Epidermal melanocyte (primary cell): ENCODE measurements at regions not wholly inside any gene's neighbourhood (a gene's known extent, or its start where the extent isn't known, plus 50 kb on each side); places are given as distances from the start of the nearest gene placed in this dataset.

ENCODE experiments used
- DNase-seq: peaks from one replicate; pipeline ENCODE4 v3.0.0; 2011; ENCODE audit warnings: low spot score; ENCODE audit not compliant: insufficient read length

GRCh38 chr5:116765441-116765840 lies 190.8 kb upstream of the SEMA6A start:
- DNase-seq: no peak

- no peak for DNase-seq
Measured at GRCh38 chr5:116764941-116765340, 190.3 kb upstream of the SEMA6A start.

GRCh38 chr5:116763987-116764866 lies 189.6 kb upstream of the SEMA6A start:
- DNase-seq: no peak

GRCh38 chr5:116759860-116760640 lies 185.4 kb upstream of the SEMA6A start:
- DNase-seq: no peak

- no peak for DNase-seq
Measured at GRCh38 chr5:116757326-116757725, 182.7 kb upstream of the SEMA6A start.

GRCh38 chr5:116756531-116756930 lies 181.9 kb upstream of the SEMA6A start:
- DNase-seq: no peak

GRCh38 chr5:116754556-116754955 lies 179.9 kb upstream of the SEMA6A start:
- DNase-seq: no peak

GRCh38 chr5:116751684-116752083 lies 177.1 kb upstream of the SEMA6A start:
- DNase-seq: no peak

GRCh38 chr5:116750631-116751580 lies 176.3 kb upstream of the SEMA6A start:
- no peak for DNase-seq

- DNase-seq: no peak
Measured at GRCh38 chr5:116747881-116748280, 173.3 kb upstream of the SEMA6A start.

GRCh38 chr5:116746668-116747067 lies 172.0 kb upstream of the SEMA6A start:
- DNase-seq: no peak

GRCh38 chr5:116740771-116741170 lies 166.1 kb upstream of the SEMA6A start:
- no peak for DNase-seq

GRCh38 chr5:116739571-116739970 lies 164.9 kb upstream of the SEMA6A start:
- DNase-seq: no peak

- DNase-seq: no peak
Measured at GRCh38 chr5:116738615-116739261, 164.1 kb upstream of the SEMA6A start.

GRCh38 chr5:116738239-116738614 lies 163.6 kb upstream of the SEMA6A start:
- DNase-seq: no peak

GRCh38 chr5:116736671-116737070 lies 162.0 kb upstream of the SEMA6A start:
- DNase-seq: no peak

GRCh38 chr5:116733991-116734975 lies 159.7 kb upstream of the SEMA6A start:
- DNase-seq: no peak

- no peak for DNase-seq
Measured at GRCh38 chr5:116732591-116732990, 158.0 kb upstream of the SEMA6A start.

GRCh38 chr5:116731432-116731831 lies 156.8 kb upstream of the SEMA6A start:
- DNase-seq: no peak

GRCh38 chr5:116730706-116731105 lies 156.1 kb upstream of the SEMA6A start:
- no peak for DNase-seq
